GM12878 (cell line): ENCODE measurements at regions not wholly inside any gene's neighbourhood (a gene's known extent, or its start where the extent isn't known, plus 50 kb on each side); places are given as distances from the start of the nearest gene placed in this dataset.

Experiments
- ATAC-seq: fragments of 200-7000 bp; cut with Tn5 transposase; 3 replicates; pipeline ENCODE4 v1.9.1; 2020; ENCODE audit warnings: mild to moderate bottlenecking, moderate library complexity
- BruUV-seq: library from RNA; stranded (reverse); fragments of 400-500 nt; replicated peaks from 2 replicates; lab custom pipeline; 2021; lab: Mats Ljungman, UMichigan
- CTCF ChIA-PET: fragments of 300-600 bp; sonication (Branson Sonifier 250); formaldehyde crosslinking; extraction: SDS; loops from one replicate; lab custom pipeline; 2021; ENCODE audit warnings: inconsistent platforms; lab: Yijun Ruan, JAX
- POLR2A ChIA-PET: fragments of 350-600 bp; formaldehyde crosslinking; extraction: SDS; loops from one replicate; lab custom pipeline; 2021; ENCODE audit warnings: inconsistent platforms; lab: Charles Lee
- RAD21 ChIA-PET: fragments of 300-600 bp; sonication (Branson Sonifier 250); formaldehyde crosslinking; loops from one replicate; lab custom pipeline; 2023; ENCODE audit warnings: antibody characterized with exemption; ENCODE audit not compliant: unreplicated experiment; lab: Charles Lee
- SMC1A ChIA-PET: fragments of 300-600 bp; sonication (Branson Sonifier 250); formaldehyde crosslinking; loops from one replicate; lab custom pipeline; 2023; ENCODE audit not compliant: unreplicated experiment, uncharacterized antibody; lab: Charles Lee
- DNase-seq: peaks from one replicate; pipeline ENCODE4 v3.0.0-alpha.2; 2011; ENCODE audit warnings: low read depth, low spot score
- FAIRE-seq: peaks from 3 replicates; lab custom pipeline; 2011; peaks lifted over from hg19 to GRCh38; lab: Jason Lieb, UNC
- H2AFZ ChIP-seq: 2 replicates; pipeline ENCODE4 v1.6.0; 2011; ENCODE audit warnings: low read depth, low read length, control low read depth; ENCODE audit not compliant: control insufficient read depth
- H3K27ac ChIP-seq: 2 replicates; pipeline ENCODE4 v1.5.1; 2011; ENCODE audit warnings: control low read depth; ENCODE audit not compliant: control insufficient read depth, insufficient read depth
- H3K27me3 ChIP-seq, 2 experiments: replicated peaks in 1 of 2; 2 replicates each; pipeline versions ENCODE4 v1.6.0 to v1.6.1; 2011; ENCODE audit warnings: low read length in 1 of 2; ENCODE audit not compliant: control insufficient read depth in 2 of 2, insufficient read depth in 2 of 2
- H3K36me3 ChIP-seq, 2 experiments: 2 replicates each; pipeline ENCODE4 v1.5.1; 2011; ENCODE audit warnings: low read length in 1 of 2; ENCODE audit not compliant: control insufficient read depth in 2 of 2, insufficient read depth in 2 of 2
- H3K4me1 ChIP-seq: 2 replicates; pipeline ENCODE4 v1.6.1; 2011; ENCODE audit warnings: mild to moderate bottlenecking, low read length, moderate library complexity, mixed read lengths; ENCODE audit not compliant: control insufficient read depth, insufficient read depth
- H3K4me2 ChIP-seq: 2 replicates; pipeline ENCODE4 v1.6.0; 2011; ENCODE audit warnings: control low read depth; ENCODE audit not compliant: control insufficient read depth, insufficient read depth
- H3K4me3 ChIP-seq: fragments of 200-600 bp; sonication (generic); 2 replicates; pipeline ENCODE4 v1.5.1; 2016
- H3K79me2 ChIP-seq: 2 replicates; pipeline ENCODE4 v1.6.0; 2011; ENCODE audit warnings: low read length; ENCODE audit not compliant: control insufficient read depth, insufficient read depth
- H3K9ac ChIP-seq: 2 replicates; pipeline ENCODE4 v1.8.0; 2011; ENCODE audit warnings: low read length, control low read depth, mixed read lengths; ENCODE audit not compliant: control insufficient read depth, insufficient read depth
- H3K9me3 ChIP-seq: replicated peaks from 3 replicates; pipeline ENCODE4 v1.5.1; 2011; ENCODE audit warnings: mild to moderate bottlenecking, low read length; ENCODE audit not compliant: control insufficient read depth, insufficient read depth
- H4K20me1 ChIP-seq: 2 replicates; pipeline ENCODE4 v1.6.0; 2011; ENCODE audit not compliant: control insufficient read depth, insufficient read depth
- CREM ChIP-seq: IDR thresholded peaks from 2 replicates; pipeline ENCODE4 v1.6.1; 2014; ENCODE audit warnings: antibody characterized with exemption, low read depth
- MAX ChIP-seq: IDR thresholded peaks from 2 replicates; pipeline ENCODE4 v1.6.1; 2012; ENCODE audit warnings: low read depth, low read length, improper control_type of control experiment
- MTA2 ChIP-seq: fragments of 450-650 bp; IDR thresholded peaks from 2 replicates; pipeline ENCODE4 v1.6.1; 2016; ENCODE audit warnings: low read depth, mild to moderate bottlenecking, moderate library complexity
- RCOR1 ChIP-seq: conservative IDR thresholded peaks from 2 replicates; pipeline ENCODE4 v1.6.1; 2012; ENCODE audit warnings: low read depth, low read length, improper control_type of control experiment
- SUZ12 ChIP-seq: fragments of 200-600 bp; sonication (generic); IDR thresholded peaks from one replicate; pipeline ENCODE4 v1.6.1; 2018; ENCODE audit warnings: antibody characterized with exemption, mild to moderate bottlenecking; ENCODE audit not compliant: unreplicated experiment
- WRNIP1 ChIP-seq: IDR thresholded peaks from 2 replicates; pipeline ENCODE4 v1.6.1; 2011; ENCODE audit warnings: low read depth, low read length, improper control_type of control experiment, borderline replicate concordance
- ZBTB4 ChIP-seq: fragments of 450-650 bp; formaldehyde crosslinking; IDR thresholded peaks from 2 replicates; pipeline ENCODE4 v1.4.0; 2022; ENCODE audit warnings: mild to moderate bottlenecking, moderate library complexity
- ZNF24 ChIP-seq: fragments of 450-650 bp; IDR thresholded peaks from 2 replicates; pipeline ENCODE4 v1.6.1; 2017; ENCODE audit warnings: antibody characterized with exemption, mild to moderate bottlenecking
- WGBS: methylation state at CpG from one replicate; pipeline ENCODE4 v1.1.6; 2016; ENCODE audit warnings: low lambda C conversion rate; ENCODE audit not compliant: insufficient replicate concordance, insufficient coverage; ENCODE audit errors: missing lambda C conversion rate; 5-methylcytosine and 5-hydroxymethylcytosine counted together
- in situ Hi-C: fragments of 300-500 bp; cut with MboI; formaldehyde crosslinking; loops from 9 replicates; pipeline ENCODE4 v1.14.3; 2018; ENCODE audit warnings: mixed read lengths
- intact Hi-C: fragments of 100-400 bp; cut with micrococcal nuclease; formaldehyde crosslinking; loops from one replicate; pipeline ENCODE4 v1.14.2; 2022; ENCODE audit not compliant: unreplicated experiment
- TF ChIP-seq, protein P1 (sequence below): fragments of 450-650 bp; IDR thresholded peaks from 2 replicates; pipeline ENCODE4 v1.6.1; 2017; ENCODE audit warnings: borderline replicate concordance

DNA sequence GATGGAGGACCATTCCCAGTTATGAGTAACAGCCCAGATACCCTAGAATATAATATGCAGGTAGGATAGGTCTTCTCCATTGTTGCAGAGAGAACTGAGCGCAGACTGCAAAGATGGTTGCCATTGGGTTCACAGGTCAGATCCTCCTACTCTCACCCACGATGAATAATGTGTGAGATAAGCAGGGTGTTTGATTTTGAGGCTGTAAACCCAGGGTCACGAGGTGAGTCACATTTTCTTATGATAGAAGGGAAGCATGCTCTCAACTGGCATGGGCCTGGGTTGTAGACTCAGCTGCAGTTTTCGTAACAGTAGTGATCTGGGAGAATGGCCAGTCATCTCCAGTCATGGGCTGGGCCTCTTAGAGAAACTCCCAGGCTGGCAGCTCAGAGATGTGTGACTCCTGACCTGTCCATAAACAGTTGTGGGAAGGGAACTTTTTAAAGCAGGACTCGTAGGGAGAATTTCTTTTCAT lies 74.2 kb downstream of the CD164 start:
- no peak overlapping the region for H3K4me2 ChIP-seq
- H3K27ac ChIP-seq, result no peak overlapping the region
- no peaks in the 10 kb centered on the region for H3K79me2 ChIP-seq
- in situ Hi-C loops, result no loop called here
- no peak overlapping the region for H3K4me3 ChIP-seq
- CTCF ChIA-PET, result no interaction called here
- H3K36me3 ChIP-seq, result no peaks in the 10 kb centered on the region
- RAD21 ChIA-PET, result no interaction called here
- no peaks in the 10 kb centered on the region for H3K9me3 ChIP-seq
- TF ChIP-seq SUZ12 (no peak), RCOR1 (no peak), WRNIP1 (no peak), CREM (no peak), MAX (no peak), ZNF24 (no peak), ZBTB4 (no peak), MTA2 (no peak)
- TF ChIP-seq, protein P1, sequence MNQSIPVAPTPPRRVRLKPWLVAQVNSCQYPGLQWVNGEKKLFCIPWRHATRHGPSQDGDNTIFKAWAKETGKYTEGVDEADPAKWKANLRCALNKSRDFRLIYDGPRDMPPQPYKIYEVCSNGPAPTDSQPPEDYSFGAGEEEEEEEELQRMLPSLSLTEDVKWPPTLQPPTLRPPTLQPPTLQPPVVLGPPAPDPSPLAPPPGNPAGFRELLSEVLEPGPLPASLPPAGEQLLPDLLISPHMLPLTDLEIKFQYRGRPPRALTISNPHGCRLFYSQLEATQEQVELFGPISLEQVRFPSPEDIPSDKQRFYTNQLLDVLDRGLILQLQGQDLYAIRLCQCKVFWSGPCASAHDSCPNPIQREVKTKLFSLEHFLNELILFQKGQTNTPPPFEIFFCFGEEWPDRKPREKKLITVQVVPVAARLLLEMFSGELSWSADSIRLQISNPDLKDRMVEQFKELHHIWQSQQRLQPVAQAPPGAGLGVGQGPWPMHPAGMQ, result no peak
- 34% methylated on average over 5 of the region's 5 CpGs for whole genome bisulfite sequencing
- no TSS peak for BruUV-seq
- peaks cover 12% of the 10 kb centered on the region; the same call in 1 of the 2 replicates for H3K4me1 ChIP-seq
- no peaks in the 10 kb centered on the region for H4K20me1 ChIP-seq
- SMC1A ChIA-PET, result interaction anchor here (3.0 kb wide), 1 partner anchor 12 kb away, joined by 11 read pairs; no protein-coding TSS in a partner anchor
- no peak for ATAC-seq
- POLR2A ChIA-PET, result no interaction called here
- no peaks in the 10 kb centered on the region for H3K27me3 ChIP-seq
- FAIRE-seq, result no peak
- H3K9ac ChIP-seq, result no peak overlapping the region
- no peak for DNase-seq
- intact Hi-C loops, result no loop called here
- no peak overlapping the region for H2AFZ ChIP-seq
